Colon (tissue), 2 donors: ENCODE measurements at regions not wholly inside any gene's neighbourhood (a gene's known extent, or its start where the extent isn't known, plus 50 kb on each side); places are given as distances from the start of the nearest gene placed in this dataset.
"Not testable (repeated sequence)": the region's sequence is repeated elsewhere in the genome, so short reads cannot be mapped to it uniquely, and the experiment has no call there.

Experiments used
- FAIRE-seq: peaks from 2 replicates; lab custom pipeline; 2012; peaks lifted over from hg19 to GRCh38; lab: Jason Lieb, UNC
- donor health status: control.
- donor health status: control.

- not testable (repeated sequence) for FAIRE-seq
These were observed 280.0 kb downstream of the GOLGA6L6 start for GRCh38 chr15:20261321-20262280.

- FAIRE-seq: not testable (repeated sequence)
These were observed 280.9 kb downstream of the GOLGA6L6 start for GRCh38 chr15:20260650-20261049.

- FAIRE-seq: not testable (repeated sequence)
These were observed 281.9 kb downstream of the GOLGA6L6 start for GRCh38 chr15:20259559-20260190.

GRCh38 chr15:20256394-20256793 is 285.2 kb downstream of the GOLGA6L6 start:
- not testable (repeated sequence) for FAIRE-seq

GRCh38 chr15:20255641-20256040 is 286.0 kb downstream of the GOLGA6L6 start:
- FAIRE-seq: not testable (repeated sequence)

- not testable (repeated sequence) for FAIRE-seq
These were observed 288.5 kb downstream of the GOLGA6L6 start for GRCh38 chr15:20253047-20253615.

GRCh38 chr15:20252040-20252439 is 289.6 kb downstream of the GOLGA6L6 start:
- FAIRE-seq: not testable (repeated sequence)

- FAIRE-seq: not testable (repeated sequence)
These were observed 290.2 kb downstream of the GOLGA6L6 start for GRCh38 chr15:20251214-20252005.

- not testable (repeated sequence) for FAIRE-seq
These were observed 291.4 kb downstream of the GOLGA6L6 start for GRCh38 chr15:20250206-20250605.

GRCh38 chr15:20249677-20249970 is 292.0 kb downstream of the GOLGA6L6 start:
- not testable (repeated sequence) for FAIRE-seq

GRCh38 chr15:20248434-20248833 is 293.2 kb downstream of the GOLGA6L6 start:
- not testable (repeated sequence) for FAIRE-seq

GRCh38 chr15:20247137-20247536 is 294.5 kb downstream of the GOLGA6L6 start:
- FAIRE-seq: not testable (repeated sequence)

- FAIRE-seq: not testable (repeated sequence)
These were observed 295.0 kb downstream of the GOLGA6L6 start for GRCh38 chr15:20246624-20247023.

- FAIRE-seq: not testable (repeated sequence)
These were observed 295.7 kb downstream of the GOLGA6L6 start for GRCh38 chr15:20245856-20246255.

GRCh38 chr15:20244792-20245191 is 296.8 kb downstream of the GOLGA6L6 start:
- not testable (repeated sequence) for FAIRE-seq

GRCh38 chr15:20243486-20244240 is 297.9 kb downstream of the GOLGA6L6 start:
- FAIRE-seq: not testable (repeated sequence)

- not testable (repeated sequence) for FAIRE-seq
These were observed 301.2 kb downstream of the GOLGA6L6 start for GRCh38 chr15:20240366-20240917.

GRCh38 chr15:20239186-20239585 is 302.4 kb downstream of the GOLGA6L6 start:
- not testable (repeated sequence) for FAIRE-seq

- FAIRE-seq: not testable (repeated sequence)
These were observed 304.2 kb downstream of the GOLGA6L6 start for GRCh38 chr15:20237256-20238020.

GRCh38 chr15:20235728-20236127 is 305.9 kb downstream of the GOLGA6L6 start:
- FAIRE-seq: not testable (repeated sequence)
